ENCODE measurements at regions not wholly inside any gene's neighbourhood (a gene's known extent, or its start where the extent isn't known, plus 50 kb on each side); places are given as distances from the start of the nearest gene placed in this dataset.

- TF ChIP-seq, protein P1, sequence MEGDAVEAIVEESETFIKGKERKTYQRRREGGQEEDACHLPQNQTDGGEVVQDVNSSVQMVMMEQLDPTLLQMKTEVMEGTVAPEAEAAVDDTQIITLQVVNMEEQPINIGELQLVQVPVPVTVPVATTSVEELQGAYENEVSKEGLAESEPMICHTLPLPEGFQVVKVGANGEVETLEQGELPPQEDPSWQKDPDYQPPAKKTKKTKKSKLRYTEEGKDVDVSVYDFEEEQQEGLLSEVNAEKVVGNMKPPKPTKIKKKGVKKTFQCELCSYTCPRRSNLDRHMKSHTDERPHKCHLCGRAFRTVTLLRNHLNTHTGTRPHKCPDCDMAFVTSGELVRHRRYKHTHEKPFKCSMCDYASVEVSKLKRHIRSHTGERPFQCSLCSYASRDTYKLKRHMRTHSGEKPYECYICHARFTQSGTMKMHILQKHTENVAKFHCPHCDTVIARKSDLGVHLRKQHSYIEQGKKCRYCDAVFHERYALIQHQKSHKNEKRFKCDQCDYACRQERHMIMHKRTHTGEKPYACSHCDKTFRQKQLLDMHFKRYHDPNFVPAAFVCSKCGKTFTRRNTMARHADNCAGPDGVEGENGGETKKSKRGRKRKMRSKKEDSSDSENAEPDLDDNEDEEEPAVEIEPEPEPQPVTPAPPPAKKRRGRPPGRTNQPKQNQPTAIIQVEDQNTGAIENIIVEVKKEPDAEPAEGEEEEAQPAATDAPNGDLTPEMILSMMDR (IDR thresholded peaks at IDR 0.05): no peak
- POLR2A ChIA-PET: no interaction called here
- CTCF ChIA-PET: no interaction called here
- Mint-ChIP-seq H3K4me1 (no peaks in the 10 kb centered on the region), H3K9me3 (no peaks in the 10 kb centered on the region), H3K36me3 (ENCODE audit: low read depth) (no peaks in the 10 kb centered on the region), H3K4me3 (no peak overlapping the region), H3K27me3 (peaks cover 8% of the 10 kb centered on the region), H3K27ac (no peak overlapping the region)
- intact Hi-C loops (cut with micrococcal nuclease): no loop called here
- DNase-seq: no peak
- no peak for ATAC-seq (ENCODE audit: low read depth)
Measured at GRCh38 chr1:87210151-87210550, 118.5 kb upstream of the LMO4 start.

DNA sequence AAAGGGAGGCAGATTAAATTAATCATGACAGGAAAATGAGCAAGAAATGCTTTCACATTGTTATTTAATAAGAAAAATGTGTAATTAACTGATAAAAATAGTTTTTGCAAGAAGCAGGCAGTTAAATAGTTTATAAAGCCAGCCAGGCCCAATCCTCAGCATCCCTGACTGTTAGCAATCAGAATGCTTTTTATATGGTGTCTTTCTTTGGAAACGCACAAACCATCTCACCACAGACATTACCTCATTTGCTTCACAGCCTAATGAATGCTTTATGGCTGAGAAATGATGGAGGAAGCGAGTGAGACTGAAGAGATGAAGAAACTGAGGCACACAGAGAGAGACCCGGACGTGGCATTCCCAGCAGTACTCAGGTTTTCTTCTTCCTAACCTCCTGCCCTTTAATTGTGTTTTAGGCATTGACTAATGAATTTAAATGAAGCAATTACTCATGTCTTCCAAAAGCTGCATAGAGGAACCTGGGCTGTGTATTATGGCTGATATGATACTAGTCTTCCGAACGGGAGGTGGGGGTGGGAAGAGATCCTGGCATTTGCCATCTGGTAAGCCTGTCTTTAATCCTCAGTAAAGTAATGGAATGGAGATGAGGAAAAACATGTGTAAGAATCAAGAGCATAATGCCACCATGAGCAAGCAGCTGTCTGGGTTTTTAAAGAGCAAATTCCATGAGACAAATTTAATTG is 116.1 kb upstream of the LMO4 start:
- no peaks in the 10 kb centered on the region for H3K4me1 Mint-ChIP-seq
- DNase-seq (no peak), ATAC-seq (ENCODE audit: low read depth) (no peak)
- CTCF ChIA-PET: no interaction called here
- H3K9me3 Mint-ChIP-seq: peaks cover 3% of the 10 kb centered on the region
- TF ChIP-seq, protein P1 (IDR thresholded peaks at IDR 0.05): no peak
- no peaks in the 10 kb centered on the region for H3K36me3 Mint-ChIP-seq (ENCODE audit: low read depth)
- H3K27me3 Mint-ChIP-seq: peaks cover 5% of the 10 kb centered on the region
- intact Hi-C loops (cut with micrococcal nuclease): no loop called here
- POLR2A ChIA-PET: no interaction called here
- no peak overlapping the region for H3K27ac Mint-ChIP-seq
- no peak overlapping the region for H3K4me3 Mint-ChIP-seq

- Mint-ChIP-seq H3K27me3 (peaks cover 5% of the 10 kb centered on the region), H3K27ac (no peak overlapping the region), H3K36me3 (ENCODE audit: low read depth) (no peaks in the 10 kb centered on the region), H3K4me3 (no peak overlapping the region), H3K4me1 (no peaks in the 10 kb centered on the region), H3K9me3 (peaks cover 3% of the 10 kb centered on the region)
- ATAC-seq (ENCODE audit: low read depth) (no peak), DNase-seq (no peak)
- POLR2A ChIA-PET: no interaction called here
- CTCF ChIA-PET: no interaction called here
- TF ChIP-seq, protein P1 (IDR thresholded peaks at IDR 0.05): no peak
- intact Hi-C loops (cut with micrococcal nuclease): no loop called here
Measured at GRCh38 chr1:87213135-87213515, 115.6 kb upstream of the LMO4 start.

DNA sequence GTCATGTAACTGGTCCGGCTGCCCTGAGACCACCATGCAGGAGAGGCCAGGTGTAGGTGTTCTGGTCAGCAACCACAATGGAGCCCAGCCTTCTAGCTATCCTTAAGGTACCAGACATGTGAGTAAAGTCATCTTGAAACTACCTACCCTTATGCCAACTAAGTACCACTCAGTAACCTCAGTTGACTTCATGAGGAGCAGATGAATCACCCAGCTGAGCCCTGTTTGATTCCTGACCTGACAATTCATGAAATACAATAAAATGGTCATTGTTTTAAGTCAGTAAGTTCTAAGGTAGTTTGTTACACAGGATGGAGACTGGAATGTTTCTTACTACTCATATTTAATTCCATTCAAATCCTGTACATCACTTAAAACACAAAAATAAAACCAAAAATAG is 113.1 kb upstream of the LMO4 start:
- Mint-ChIP-seq H3K27me3 (peaks cover 3% of the 10 kb centered on the region), H3K36me3 (ENCODE audit: low read depth) (no peaks in the 10 kb centered on the region), H3K27ac (no peak overlapping the region), H3K4me3 (no peak overlapping the region), H3K9me3 (peaks cover 3% of the 10 kb centered on the region), H3K4me1 (no peaks in the 10 kb centered on the region)
- DNase-seq (no peak), ATAC-seq (ENCODE audit: low read depth) (no peak)
- TF ChIP-seq, protein P1 (IDR thresholded peaks at IDR 0.05): no peak
- POLR2A ChIA-PET: no interaction called here
- CTCF ChIA-PET: no interaction called here
- intact Hi-C loops (cut with micrococcal nuclease): no loop called here

DNA sequence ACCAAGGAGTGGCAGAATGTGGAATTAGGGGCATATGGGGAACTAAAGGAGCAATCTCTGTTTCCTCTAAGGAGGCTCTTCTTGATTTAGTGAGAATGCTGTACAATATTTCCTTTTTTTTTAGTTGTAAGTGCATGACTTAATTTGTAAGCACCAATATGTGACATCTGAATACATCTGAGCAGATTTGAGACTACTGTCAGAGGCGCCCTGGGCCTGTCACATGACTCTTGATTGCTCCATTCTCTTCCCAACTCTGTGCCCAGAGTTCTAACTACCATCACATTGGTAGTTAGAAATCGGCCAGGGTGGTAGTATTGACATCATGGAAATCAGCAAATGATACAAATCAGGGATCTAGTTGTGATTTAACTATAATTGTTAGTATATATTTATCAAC is 110.1 kb upstream of the LMO4 start:
- Mint-ChIP-seq H3K4me3 (no peak overlapping the region), H3K36me3 (ENCODE audit: low read depth) (no peaks in the 10 kb centered on the region), H3K9me3 (peaks cover 5% of the 10 kb centered on the region), H3K27ac (no peak overlapping the region), H3K4me1 (no peaks in the 10 kb centered on the region), H3K27me3 (no peaks in the 10 kb centered on the region)
- ATAC-seq (ENCODE audit: low read depth): no peak
- TF ChIP-seq, protein P1 (IDR thresholded peaks at IDR 0.05): no peak
- ChIA-PET POLR2A (no interaction called here), CTCF (no interaction called here)
- DNase-seq: no peak
- intact Hi-C loops (cut with micrococcal nuclease): no loop called here
